ENCODE measurements at regions not wholly inside any gene's neighbourhood (a gene's known extent, or its start where the extent isn't known, plus 50 kb on each side); places are given as distances from the start of the nearest gene placed in this dataset.

DNA sequence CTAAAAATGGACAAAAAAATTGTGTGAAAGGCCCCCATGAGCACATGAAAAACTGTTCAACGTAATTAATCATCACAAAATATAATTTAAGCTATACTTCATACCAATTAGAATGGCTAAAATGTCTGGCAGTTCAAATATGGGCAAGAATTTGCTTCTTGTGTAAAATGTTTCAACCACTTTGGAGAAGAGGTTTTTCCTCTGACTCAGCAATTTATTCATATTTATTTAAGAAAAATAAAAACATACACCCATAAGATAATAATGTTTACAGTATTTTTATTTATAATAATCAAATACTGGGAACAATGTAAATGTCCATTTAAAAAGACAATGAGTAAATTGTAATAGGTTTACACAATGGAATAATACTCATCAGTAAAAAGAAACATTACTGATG lies 395.1 kb upstream of the KHDRBS2 start:
- ATAC-seq = no peak
- no peak for DNase-seq
- intact Hi-C loops (cut with micrococcal nuclease) = no loop called here

DNA sequence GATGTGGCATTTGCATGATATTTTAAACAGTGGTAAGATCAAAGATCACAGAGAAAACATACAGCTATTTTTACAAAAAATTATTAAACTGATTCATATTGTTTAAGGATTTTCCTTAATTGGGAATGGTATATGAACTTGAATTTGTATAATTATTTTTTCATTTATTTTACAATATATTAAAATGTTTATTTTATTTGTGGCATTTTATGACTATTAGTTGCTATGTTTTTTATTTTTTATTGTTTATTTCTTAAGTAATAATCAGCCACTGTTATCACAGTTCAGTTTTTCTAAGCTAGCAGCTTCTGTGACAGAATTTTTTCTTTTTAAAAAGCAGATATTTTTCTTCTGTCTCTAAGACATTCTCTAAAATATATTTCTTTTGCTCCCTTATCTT lies 387.0 kb upstream of the KHDRBS2 start:
- intact Hi-C loops (cut with micrococcal nuclease) = no loop called here
- DNase-seq (no peak), ATAC-seq (no peak)

DNA sequence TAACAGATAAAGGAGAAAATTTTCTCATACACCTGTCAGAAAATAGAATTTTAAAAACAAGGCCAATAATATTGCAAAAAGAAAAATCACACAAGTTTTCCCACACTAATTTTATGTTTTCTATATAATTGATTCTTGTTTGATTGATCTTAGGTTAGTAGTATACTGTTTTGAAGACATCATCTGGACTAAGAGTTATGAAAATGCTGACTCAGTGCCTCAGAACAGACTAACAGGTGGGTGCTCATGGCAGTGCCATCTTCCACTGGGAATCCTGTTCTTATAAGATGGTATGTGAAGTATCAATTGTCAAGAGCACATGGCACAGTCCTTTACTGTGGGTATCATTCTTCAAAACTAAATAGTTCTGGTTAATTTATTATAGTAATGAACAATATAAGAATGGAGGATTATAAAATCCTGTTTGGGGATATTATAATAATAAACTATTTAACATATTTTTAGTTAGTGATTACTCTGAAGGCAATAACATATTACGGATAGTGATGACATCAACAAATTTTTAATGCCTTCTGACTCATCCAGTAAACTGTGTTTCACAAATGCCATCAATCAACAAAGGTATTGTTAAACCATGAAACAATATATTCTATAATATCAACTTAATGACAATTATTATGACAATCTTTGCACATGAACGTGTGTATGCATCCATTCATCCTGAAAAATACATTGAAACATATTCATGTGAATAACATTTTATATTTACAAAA lies 384.6 kb upstream of the KHDRBS2 start:
- no peak for ATAC-seq
- no peak for DNase-seq
- intact Hi-C loops (cut with micrococcal nuclease) = no loop called here

DNA sequence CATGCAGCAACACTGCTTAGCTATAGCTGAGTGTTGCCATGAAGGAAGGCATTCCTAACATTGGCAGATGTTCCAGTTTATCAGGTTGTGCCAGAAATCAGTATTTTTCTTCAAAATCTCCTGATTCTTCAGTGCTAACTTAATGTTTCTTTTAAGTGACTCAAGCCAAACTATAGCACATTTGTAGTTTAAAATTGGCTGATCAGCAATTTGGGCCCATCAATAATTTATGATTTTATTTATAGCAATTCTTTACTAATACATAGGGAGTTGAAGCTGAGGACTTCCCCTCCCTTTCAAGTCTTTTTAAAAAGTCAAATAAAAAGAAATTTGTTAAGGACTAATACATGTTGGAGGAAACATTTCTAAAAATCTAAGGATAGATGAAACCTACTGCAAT lies 383.8 kb upstream of the KHDRBS2 start:
- no peak for ATAC-seq
- intact Hi-C loops (cut with micrococcal nuclease) = no loop called here

DNA sequence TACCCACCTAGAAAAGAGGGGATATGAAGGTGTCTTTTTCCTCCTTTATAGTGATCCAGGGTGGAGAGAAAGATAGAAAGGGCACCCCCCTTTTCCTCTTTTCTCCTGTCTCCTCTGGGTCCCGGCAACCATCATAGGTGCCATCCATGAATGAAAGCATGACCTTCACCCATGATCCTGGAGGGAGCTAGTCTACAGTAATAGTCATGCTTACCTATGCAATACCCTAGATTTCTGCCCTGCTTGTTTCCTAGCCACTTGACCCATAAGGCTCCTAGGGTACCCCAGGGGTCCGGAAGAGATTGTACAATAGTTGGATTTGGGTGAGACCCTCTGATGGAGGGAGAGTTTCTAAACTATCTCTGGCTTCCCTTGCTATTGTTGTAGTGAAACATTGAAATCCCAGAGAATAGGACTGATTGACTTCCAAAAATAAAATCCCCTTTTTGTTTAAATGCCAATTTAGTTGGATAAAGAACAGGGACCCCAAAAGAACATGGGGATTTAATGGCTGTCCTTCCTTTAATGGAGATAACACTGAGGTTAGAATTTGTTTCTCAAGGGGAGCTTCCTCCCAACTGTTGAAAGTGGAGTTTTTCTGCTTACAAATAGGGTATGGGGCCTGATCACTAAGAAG lies 366.8 kb upstream of the KHDRBS2 start:
- DNase-seq = no peak
- intact Hi-C loops (cut with micrococcal nuclease) = no loop called here
- ATAC-seq = no peak

More for the DNA sequence above, 383.8 kb upstream of the KHDRBS2 start:
- DNase-seq = no peak

DNA sequence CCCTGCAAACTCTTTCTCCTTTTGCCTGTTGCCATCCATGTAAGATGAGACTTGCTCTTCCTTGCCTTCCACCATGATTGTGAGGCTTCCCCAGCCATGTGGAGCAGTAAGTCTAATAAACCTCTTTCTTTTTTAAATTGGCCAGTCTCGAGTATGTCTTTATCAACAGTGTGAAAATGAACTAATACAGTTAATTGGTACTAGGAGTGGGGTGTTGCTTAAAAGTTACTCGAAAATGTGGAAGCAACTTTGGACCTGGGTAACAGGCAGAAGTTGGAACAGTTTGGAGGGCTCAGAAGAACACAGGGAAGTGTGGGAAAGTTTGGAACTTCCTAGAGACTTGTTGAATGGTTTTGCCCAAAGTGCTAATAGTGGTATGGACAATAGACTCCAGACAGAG lies 359.2 kb upstream of the KHDRBS2 start:
- no peak for DNase-seq
- intact Hi-C loops (cut with micrococcal nuclease) = no loop called here
- ATAC-seq = no peak

DNA sequence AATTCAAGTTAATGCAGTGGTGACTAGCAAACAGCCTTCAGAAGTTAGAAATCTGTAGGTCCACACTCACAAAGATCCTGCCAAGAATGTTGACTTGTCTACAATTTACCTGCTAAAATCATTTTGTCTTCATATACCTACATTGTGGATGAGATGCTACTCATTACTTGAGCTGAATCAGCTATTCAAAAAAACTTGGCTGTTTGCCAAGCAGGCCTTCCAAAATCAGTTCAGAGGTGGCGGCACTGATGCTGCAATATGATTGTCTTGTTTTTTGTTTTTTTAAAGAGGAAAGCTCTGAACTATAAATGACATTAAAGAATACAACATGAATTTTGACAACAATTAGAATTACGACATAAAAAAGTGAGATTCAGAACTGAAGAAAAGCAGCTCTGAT lies 354.7 kb upstream of the KHDRBS2 start:
- intact Hi-C loops (cut with micrococcal nuclease) = no loop called here
- DNase-seq = no peak

DNA sequence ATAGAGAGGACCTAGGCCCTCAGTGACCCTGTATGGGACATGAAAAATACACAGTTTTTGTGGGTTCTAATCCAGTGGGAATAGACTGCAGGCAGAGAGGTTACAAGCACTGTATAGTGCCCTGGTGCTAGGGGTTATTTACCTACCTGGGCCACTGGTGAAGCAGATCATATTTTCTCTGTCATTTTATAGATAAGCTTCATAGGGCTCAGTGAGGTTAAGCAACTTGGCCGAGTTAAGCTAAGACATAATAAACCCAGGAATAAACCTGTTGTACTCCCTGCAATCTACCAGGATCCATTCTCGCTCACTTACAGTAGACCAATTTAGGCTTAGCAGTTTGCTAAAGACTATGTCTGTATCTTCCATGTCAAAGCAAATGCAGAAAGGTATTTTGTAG lies 340.6 kb upstream of the KHDRBS2 start:
- DNase-seq (no peak), ATAC-seq (no peak)
- intact Hi-C loops (cut with micrococcal nuclease) = no loop called here

More for the DNA sequence above, 354.7 kb upstream of the KHDRBS2 start:
- no peak for ATAC-seq

DNA sequence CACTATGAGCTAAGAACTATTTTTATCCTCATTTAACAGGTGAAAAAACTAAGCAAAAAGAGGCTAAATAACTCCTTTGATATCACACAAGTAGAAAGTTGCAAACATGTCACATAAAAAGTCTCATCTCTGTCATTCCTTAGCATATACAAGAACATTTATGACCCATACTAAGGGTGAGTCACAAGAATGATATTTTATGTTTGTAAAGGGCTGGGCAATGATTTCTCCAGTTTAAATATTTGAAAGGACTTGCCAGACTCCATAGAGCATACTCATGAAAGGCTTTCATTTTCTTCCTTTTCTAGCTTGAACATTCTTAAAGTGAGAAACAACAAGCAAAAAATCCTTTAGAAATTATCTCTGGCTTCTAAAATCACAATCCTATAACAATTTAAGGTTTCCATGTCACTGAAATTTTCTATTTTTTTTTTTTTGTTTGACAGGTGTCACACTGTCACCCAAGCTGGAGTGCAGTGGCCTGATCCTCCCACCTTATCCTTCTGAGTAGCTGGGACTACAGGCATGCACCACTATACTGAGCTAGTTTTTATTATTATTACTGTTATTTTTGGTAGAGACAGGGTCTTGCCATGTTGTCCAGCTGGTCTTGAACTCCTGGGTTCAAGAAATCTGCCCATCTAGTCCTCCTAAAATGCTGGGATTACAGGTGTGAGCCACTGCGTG lies 338.0 kb upstream of the KHDRBS2 start:
- intact Hi-C loops (cut with micrococcal nuclease) = no loop called here
- DNase-seq (no peak), ATAC-seq (no peak)

DNA sequence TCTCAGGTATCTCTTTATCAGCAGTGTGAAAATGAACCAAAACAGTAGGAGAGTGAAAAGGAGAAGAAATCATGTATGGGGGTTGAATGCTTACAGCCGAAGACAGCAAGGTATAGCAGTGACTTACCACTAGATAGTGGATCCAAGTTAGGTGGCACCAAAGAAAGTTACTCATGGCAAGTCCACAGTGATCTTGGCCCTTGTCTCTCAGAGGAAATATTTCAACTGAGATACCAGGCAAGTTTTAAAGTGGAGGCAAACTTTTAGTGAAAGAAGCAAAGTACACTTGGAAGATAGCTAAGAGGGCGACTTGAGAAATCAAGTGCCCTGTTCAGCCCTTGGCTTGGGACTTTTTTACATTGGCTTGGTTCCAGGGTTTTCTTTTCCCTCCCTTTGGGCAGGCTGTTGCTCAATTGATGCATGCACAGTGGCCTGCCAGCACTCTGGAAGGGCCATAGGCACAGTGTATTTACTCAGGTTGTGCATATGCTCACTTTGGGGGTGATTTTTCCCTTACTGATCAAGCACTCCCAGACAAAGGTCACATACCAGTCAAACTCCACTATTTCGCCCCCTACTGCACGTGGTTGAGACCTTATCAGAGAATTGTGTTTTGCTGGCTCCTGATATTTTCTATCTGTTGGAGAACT lies 329.5 kb upstream of the KHDRBS2 start:
- no peak for ATAC-seq
- intact Hi-C loops (cut with micrococcal nuclease) = no loop called here

DNA sequence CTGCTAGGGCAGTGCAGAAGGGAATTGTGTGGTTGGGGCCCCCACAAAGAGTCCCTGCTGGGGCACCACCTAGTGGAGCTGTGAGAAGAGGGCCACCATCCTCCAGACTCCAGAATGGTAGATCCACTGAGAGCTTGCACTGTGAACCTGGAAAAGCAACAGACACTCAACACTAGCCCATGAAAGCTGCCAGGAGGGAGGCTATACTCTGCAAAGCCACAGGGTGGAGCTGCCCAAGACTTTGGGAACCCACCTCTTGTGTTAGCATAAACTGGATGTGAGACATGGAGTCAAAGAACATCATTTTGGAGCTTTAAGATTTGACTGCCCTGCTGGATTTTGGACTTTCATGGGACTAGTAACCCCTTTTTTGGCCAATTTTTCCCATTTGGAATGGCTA lies 328.4 kb upstream of the KHDRBS2 start:
- DNase-seq = no peak
- intact Hi-C loops (cut with micrococcal nuclease) = no loop called here
- no peak for ATAC-seq

More for the DNA sequence above, 329.5 kb upstream of the KHDRBS2 start:
- DNase-seq = no peak

DNA sequence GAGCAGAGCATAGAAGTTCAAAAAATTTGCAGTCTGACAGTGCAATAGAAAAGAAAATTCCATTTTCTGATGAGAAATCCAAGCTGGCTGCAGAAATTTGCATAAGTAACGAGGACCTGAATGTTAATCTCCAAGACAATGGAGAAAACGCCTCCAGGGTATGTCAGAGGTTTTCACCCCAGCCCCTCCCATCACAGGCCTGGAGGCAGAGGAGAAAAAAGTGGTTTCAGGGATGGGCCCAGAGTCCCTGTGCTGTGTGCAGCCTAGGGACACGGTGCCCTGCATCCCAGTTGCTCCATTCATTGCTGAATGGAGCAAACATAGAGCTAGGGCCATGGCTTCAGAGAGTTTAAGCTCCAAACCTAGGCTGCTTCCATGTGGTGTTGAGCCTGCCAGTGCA lies 327.9 kb upstream of the KHDRBS2 start:
- ATAC-seq = no peak
- no peak for DNase-seq
- intact Hi-C loops (cut with micrococcal nuclease) = no loop called here

DNA sequence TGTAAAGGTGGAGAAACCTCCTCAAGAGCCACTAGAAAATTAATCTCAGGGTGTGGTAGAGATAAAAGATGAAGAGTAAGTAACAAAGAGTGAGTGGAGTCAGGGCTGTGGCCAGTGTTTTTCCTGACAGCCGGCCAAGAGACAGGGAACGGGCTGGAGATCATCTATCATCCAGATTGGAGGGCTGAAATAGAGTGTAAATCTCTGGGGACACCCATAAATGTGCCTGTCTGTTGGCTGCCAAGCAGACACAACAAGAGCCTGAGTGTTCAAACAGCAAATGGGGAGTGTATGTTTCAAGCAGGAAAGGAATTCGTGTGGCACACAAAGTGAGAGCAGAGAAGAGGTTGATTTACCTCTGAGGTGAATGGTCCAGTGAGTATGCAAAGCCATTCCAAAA lies 326.4 kb upstream of the KHDRBS2 start:
- intact Hi-C loops (cut with micrococcal nuclease) = no loop called here
- ATAC-seq (no peak), DNase-seq (no peak)

DNA sequence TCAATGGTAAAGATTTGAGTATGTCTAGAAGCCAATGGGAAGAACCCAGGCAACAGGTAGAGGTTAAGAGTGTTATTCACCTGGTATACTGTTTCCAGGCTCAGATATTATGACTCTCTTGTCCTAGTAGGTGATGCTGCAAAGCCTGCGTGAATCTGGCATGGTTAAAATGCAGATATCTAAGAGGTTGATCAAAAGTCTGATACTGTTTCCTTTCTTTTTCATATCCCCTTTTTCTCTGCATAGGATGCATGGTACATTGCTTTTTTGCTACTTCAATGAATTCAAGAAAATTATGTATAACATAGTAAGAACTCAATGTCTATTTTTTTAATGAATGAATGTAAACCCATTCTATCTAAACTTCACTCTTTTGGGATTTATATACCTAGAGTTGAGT lies 284.3 kb upstream of the KHDRBS2 start:
- no peak for DNase-seq
- intact Hi-C loops (cut with micrococcal nuclease) = no loop called here
- no peak for ATAC-seq

DNA sequence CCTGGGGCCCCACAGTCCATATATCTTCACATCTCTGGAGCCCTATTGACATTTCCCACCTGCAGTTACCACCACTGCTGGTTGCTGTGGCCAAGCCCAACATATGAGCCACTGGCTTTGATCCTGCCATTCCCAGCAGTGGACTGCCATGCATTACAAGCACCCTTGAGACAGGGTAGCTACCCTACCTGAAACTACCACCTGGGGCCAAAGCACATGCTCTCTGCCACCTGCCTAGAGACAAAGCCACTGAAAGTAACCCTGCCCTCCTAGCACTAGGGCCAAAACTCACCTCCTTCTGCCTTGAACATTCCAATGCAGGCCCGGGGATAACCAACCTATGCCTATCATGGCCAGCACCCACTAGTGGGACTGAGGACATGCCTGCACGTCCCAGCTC lies 255.5 kb upstream of the KHDRBS2 start:
- ATAC-seq = no peak
- intact Hi-C loops (cut with micrococcal nuclease) = no loop called here

DNA sequence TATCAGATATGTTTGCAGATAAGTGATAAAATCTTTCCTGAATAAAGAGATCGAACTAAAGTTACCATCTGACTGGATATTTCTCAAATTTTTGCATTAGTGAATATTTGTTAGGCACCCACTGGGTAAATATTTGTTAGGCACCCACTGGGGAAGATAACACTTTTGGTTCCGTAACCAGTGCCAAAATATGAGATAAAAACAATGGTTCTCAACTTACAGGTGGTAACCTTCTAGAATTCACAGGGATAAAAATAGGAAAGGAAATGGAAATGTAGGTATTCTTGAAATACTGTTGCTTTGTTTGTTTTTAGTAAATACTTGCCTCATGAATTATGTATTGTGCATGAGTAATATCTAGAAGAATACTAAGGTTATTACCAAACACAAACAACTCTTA lies 245.0 kb upstream of the KHDRBS2 start:
- ATAC-seq (no peak), DNase-seq (no peak)
- intact Hi-C loops (cut with micrococcal nuclease) = no loop called here

More for the DNA sequence above, 255.5 kb upstream of the KHDRBS2 start:
- DNase-seq = no peak

DNA sequence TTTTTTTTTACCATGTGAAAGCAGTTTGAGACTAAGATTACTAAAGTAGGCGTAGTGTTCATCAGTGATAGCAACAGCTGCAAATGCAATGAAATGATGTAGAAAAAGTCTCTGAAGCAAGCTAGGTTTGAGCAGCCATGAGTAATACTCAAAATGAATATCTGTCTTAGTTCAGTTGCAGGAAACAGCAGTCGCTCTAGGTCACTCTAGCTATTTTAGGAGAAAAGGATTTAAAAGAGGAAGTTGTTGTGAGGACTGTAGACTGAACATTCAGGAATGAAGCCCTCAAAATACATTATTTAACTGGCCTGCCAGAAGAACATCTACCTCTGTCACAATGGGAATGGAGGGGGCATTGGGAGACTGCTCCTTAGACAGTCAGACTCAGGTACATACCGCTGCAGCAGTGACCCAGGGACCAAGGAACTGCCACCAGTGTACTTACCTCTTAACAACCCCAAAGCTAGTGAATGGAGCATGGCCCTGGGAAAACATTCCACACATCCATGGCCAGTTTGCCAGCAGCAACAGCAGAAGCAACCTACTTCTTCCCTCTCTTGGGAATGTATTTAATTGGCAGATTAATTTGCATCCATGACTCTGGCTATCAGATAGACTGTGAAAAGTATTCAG lies 243.0 kb upstream of the KHDRBS2 start:
- DNase-seq (no peak), ATAC-seq (no peak)
- intact Hi-C loops (cut with micrococcal nuclease) = no loop called here

DNA sequence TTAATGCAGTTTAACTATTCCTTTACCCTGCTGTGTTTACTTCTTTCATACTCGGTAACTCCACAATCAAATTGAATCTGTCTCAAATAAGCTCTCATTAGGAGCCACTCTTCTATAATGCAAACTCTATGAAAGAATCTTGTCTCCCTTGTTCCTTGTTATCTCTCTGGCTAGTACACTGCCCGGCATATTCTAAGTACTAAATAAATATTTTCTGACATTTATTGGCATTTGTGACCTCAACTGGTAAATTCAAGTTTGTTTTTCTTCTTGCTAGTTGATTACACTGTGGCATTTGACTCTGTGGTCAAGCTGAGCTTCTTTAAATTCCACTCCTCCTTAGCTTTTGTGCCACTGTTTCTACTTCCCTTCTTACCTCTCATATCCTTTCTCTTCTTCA lies 237.6 kb upstream of the KHDRBS2 start:
- ATAC-seq (no peak), DNase-seq (no peak)
- intact Hi-C loops (cut with micrococcal nuclease) = no loop called here

DNA sequence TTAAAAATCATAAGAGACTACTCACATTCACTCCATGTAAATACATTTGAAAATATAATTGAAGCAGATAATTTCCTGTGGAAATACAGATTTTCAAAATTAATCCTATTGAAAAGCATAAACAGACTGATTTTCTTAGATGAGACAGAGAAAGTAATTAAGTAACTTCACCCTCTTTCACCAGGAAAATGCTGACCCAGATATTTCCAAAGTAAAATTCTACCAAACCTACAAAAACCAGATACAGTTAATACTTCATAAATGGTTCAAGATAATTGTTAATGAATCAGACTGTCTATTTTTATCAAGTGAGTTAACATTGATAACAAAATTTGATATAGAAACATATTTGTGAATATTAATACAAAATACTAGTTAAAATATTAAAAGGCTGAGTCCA lies 233.5 kb upstream of the KHDRBS2 start:
- ATAC-seq (no peak), DNase-seq (no peak)
- intact Hi-C loops (cut with micrococcal nuclease) = no loop called here

All from left ventricle myocardium superior (tissue), 1 donor.